ENCODE measurements at regions not wholly inside any gene's neighbourhood (a gene's known extent, or its start where the extent isn't known, plus 50 kb on each side); places are given as distances from the start of the nearest gene placed in this dataset.

DNA sequence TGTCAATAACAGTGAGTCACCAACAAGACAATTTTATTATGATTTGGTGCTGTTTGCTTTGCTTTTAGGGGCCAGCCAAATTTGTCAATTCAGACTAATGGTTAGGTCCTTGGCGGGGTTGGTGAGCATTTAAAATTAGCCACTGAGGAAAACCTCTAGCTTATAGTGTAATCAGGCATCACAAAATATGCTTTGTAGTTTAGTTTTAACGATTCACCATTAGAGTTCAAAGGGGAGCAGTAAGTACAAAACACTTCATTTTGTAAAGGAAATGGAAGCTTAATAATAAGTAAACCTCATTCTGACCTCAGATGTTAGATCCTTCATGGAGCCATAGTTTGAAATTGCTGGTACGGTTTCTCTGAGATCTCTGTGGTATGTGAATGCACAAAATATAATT lies 218.4 kb upstream of the GOLIM4 start:
- H3K27ac ChIP-seq (ENCODE audit: low read length), result no peak overlapping the region
- H3K4me3 ChIP-seq (ENCODE audit: low read length), result no peak overlapping the region
- H3K36me3 ChIP-seq (ENCODE audit: control insufficient read depth, low read depth, low read length), result no peaks in the 10 kb centered on the region
- H3K27me3 ChIP-seq (ENCODE audit: control insufficient read depth, insufficient read depth, low read length), result no peaks in the 10 kb centered on the region
- H3K9ac ChIP-seq (ENCODE audit: low read length), result no peak overlapping the region
- no peaks in the 10 kb centered on the region for H3K4me1 ChIP-seq (ENCODE audit: control insufficient read depth, low read depth, low read length)
- H3K9me3 ChIP-seq (ENCODE audit: control insufficient read depth, low read depth, low read length), result no peaks in the 10 kb centered on the region

DNA sequence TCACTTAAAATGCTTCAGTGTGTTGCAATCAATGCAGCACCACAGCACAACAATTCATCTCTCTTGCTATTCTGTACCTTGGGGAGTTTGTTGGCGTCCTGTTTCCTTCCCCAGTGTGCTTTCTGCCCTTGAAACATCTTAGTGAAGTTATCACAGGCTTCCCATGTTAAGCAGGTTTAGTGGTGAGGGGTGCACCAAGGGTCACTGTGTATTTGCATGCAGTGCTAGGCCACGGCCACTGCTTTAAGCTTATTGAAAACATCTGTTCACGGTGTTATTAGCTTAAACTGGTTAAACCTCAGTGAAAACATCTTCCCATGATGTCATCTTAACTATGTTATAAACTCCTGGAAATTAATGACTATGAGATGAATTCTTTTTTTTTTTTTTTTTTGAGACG lies 217.3 kb upstream of the GOLIM4 start:
- H3K4me1 ChIP-seq (ENCODE audit: control insufficient read depth, low read depth, low read length), result no peaks in the 10 kb centered on the region
- H3K27ac ChIP-seq (ENCODE audit: low read length), result no peak overlapping the region
- H3K9me3 ChIP-seq (ENCODE audit: control insufficient read depth, low read depth, low read length), result no peaks in the 10 kb centered on the region
- no peaks in the 10 kb centered on the region for H3K36me3 ChIP-seq (ENCODE audit: control insufficient read depth, low read depth, low read length)
- no peak overlapping the region for H3K4me3 ChIP-seq (ENCODE audit: low read length)
- H3K27me3 ChIP-seq (ENCODE audit: control insufficient read depth, insufficient read depth, low read length), result no peaks in the 10 kb centered on the region
- no peak overlapping the region for H3K9ac ChIP-seq (ENCODE audit: low read length)

DNA sequence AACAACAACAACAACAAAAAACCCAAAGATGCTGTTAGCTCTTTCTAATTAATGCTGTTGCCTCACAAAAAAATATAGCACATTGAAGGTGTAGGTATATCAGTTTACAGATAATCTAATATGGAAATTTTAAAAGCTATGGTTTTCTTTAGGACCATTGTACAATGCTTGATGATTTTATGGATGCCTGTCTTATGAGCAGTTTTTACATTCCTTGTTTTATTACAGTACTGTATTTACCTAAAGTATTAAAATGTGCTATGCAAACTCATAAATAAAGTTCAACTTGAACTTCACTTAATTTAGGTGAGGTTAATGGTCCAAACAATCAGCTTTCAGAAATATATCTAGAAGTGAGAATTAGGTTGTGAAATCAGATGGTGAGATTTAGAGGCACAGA lies 212.2 kb upstream of the GOLIM4 start:
- no peaks in the 10 kb centered on the region for H3K27me3 ChIP-seq (ENCODE audit: control insufficient read depth, insufficient read depth, low read length)
- no peak overlapping the region for H3K4me3 ChIP-seq (ENCODE audit: low read length)
- no peak overlapping the region for H3K27ac ChIP-seq (ENCODE audit: low read length)
- H3K9ac ChIP-seq (ENCODE audit: low read length), result no peak overlapping the region
- H3K4me1 ChIP-seq (ENCODE audit: control insufficient read depth, low read depth, low read length), result no peaks in the 10 kb centered on the region
- peaks cover 8% of the 10 kb centered on the region for H3K9me3 ChIP-seq (ENCODE audit: control insufficient read depth, low read depth, low read length)
- H3K36me3 ChIP-seq (ENCODE audit: control insufficient read depth, low read depth, low read length), result no peaks in the 10 kb centered on the region

DNA sequence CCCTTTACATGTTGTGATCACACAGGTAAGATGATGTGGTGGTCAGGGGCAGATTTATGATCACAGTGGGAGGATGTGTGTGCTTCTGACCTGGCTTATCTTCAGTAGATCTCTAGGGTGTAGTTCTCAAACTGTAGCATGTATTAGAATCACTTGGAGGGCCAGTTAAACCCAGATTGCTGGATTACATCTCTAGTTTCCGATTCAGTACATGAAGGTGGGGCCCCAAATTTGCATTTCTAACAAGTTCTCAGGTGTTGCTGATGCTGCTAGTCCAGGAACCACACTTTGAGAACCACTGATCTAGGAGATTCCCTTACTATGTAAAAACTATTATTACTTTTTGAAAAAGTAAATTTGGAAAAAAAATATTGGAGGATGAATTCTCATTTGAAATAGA lies 199.3 kb upstream of the GOLIM4 start:
- no peak overlapping the region for H3K27ac ChIP-seq (ENCODE audit: low read length)
- no peaks in the 10 kb centered on the region for H3K27me3 ChIP-seq (ENCODE audit: control insufficient read depth, insufficient read depth, low read length)
- no peaks in the 10 kb centered on the region for H3K36me3 ChIP-seq (ENCODE audit: control insufficient read depth, low read depth, low read length)
- H3K4me1 ChIP-seq (ENCODE audit: control insufficient read depth, low read depth, low read length), result no peaks in the 10 kb centered on the region
- no peak overlapping the region for H3K4me3 ChIP-seq (ENCODE audit: low read length)
- no peaks in the 10 kb centered on the region for H3K9me3 ChIP-seq (ENCODE audit: control insufficient read depth, low read depth, low read length)
- H3K9ac ChIP-seq (ENCODE audit: low read length), result no peak overlapping the region

DNA sequence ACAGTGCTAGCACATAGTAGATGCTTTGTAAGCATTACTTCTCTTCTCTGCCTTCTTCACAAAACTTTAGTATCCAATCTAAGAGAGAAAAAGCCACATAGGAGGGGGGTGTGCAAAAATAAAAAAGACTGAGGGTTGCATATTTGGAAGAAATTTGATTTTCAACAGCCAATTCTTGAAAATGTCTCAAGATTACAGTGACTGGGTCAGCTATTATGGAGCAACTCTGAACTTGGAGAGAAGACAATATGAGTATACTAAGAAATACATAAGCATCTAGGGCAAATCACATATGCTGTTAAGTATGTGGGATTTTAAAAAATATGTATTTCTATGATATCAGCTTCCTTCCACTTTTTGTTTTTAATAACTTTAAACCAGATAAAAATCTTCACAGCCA lies 196.6 kb upstream of the GOLIM4 start:
- Histone ChIP-seq H3K4me1 (ENCODE audit: control insufficient read depth, low read depth, low read length) (peaks cover 13% of the 10 kb centered on the region), H3K4me3 (ENCODE audit: low read length) (no peak overlapping the region), H3K9me3 (ENCODE audit: control insufficient read depth, low read depth, low read length) (no peaks in the 10 kb centered on the region), H3K36me3 (ENCODE audit: control insufficient read depth, low read depth, low read length) (no peaks in the 10 kb centered on the region), H3K27ac (ENCODE audit: low read length) (no peak overlapping the region), H3K9ac (ENCODE audit: low read length) (no peak overlapping the region), H3K27me3 (ENCODE audit: control insufficient read depth, insufficient read depth, low read length) (no peaks in the 10 kb centered on the region)

DNA sequence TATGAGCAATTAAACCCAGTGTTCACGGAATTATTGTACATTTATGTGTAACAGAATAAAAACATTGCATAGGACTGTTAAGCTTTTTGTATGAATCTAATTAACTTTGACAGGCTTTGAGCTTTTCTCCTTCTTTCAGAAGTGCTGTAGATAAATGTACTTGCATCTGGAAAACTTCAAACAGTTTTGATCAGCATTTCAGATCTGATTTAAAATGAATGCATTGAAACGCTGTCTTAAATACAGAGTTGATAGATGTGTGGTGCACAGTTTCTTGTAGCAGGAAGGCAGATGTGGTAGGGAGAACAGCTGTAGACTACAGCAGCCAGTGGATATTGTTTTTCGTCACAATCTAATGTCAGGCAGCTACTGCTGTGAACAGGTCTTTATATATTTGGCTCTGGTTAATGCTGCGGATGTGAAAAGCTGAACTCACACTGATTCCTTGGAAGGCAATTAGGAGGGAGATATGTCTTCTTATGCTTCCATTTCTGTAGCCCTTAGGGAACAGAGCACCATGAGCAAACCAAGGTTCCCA lies 193.8 kb upstream of the GOLIM4 start:
- H3K9ac ChIP-seq (ENCODE audit: low read length), result no peak overlapping the region
- no peak overlapping the region for H3K4me3 ChIP-seq (ENCODE audit: low read length)
- no peak overlapping the region for H3K27ac ChIP-seq (ENCODE audit: low read length)
- peaks cover 13% of the 10 kb centered on the region for H3K4me1 ChIP-seq (ENCODE audit: control insufficient read depth, low read depth, low read length)
- H3K36me3 ChIP-seq (ENCODE audit: control insufficient read depth, low read depth, low read length), result no peaks in the 10 kb centered on the region
- H3K9me3 ChIP-seq (ENCODE audit: control insufficient read depth, low read depth, low read length), result no peaks in the 10 kb centered on the region
- no peaks in the 10 kb centered on the region for H3K27me3 ChIP-seq (ENCODE audit: control insufficient read depth, insufficient read depth, low read length)

DNA sequence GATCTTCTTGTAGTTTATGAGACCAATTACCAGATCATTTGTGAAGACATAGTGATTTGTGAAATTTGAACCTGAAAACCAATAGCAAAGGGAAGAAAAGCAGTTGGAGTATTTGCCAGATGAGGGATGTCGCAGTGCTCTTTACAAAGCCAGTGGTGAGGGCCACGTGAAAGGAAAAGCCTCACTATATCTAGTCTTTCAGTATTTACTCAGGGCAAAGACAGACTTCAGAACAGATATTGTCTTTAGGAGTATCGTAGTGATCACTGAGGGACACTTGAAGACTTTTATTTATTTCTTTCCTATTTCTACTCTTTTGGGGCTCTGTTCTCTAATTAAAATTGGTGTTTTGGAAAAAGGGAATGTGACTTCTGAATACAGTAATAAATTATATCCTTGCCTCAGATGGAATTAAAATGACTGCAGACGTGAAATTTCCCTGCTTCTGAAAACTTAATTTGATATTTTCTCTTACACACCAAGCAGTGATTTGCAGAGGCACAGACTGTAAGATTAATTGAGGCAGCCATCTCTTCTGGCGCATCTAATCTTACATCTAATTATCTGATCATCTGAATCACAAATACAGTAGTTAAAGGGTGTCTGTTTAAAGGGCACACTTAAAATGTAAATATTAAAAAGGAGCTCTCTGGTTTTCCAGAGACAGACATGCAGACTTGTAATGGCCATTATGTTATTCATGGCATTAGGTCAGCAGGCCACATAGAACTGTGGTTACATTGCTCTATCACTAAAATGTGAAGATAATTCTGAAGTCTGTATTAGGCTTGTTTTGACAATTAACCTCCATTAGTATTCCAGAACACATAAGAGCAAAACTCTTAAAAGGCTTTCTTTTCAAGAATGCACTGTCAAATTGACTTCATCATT lies 193.0 kb upstream of the GOLIM4 start:
- Histone ChIP-seq H3K9ac (ENCODE audit: low read length) (no peak overlapping the region), H3K9me3 (ENCODE audit: control insufficient read depth, low read depth, low read length) (no peaks in the 10 kb centered on the region), H3K36me3 (ENCODE audit: control insufficient read depth, low read depth, low read length) (no peaks in the 10 kb centered on the region), H3K27ac (ENCODE audit: low read length) (no peak overlapping the region), H3K27me3 (ENCODE audit: control insufficient read depth, insufficient read depth, low read length) (no peaks in the 10 kb centered on the region), H3K4me3 (ENCODE audit: low read length) (no peak overlapping the region), H3K4me1 (ENCODE audit: control insufficient read depth, low read depth, low read length) (peaks cover 13% of the 10 kb centered on the region)

DNA sequence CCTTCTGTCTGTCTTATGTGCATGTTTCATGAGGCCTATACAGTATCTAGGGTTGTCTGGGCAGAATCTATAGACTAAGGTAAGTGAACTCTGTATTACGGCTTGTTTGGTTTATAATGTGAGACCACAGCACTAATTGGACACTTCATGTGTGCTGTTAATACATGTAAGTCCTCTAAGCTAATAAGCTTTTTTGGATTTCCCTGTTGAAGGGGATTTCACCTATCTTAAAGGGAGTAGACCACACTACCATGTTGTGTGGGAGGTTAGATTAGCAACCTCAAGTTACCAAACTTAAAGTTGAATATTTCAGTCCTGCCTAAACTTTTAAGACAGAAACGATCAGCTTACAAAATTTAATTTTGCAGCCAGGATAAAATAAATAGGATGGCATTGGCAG lies 189.8 kb upstream of the GOLIM4 start:
- H3K9ac ChIP-seq (ENCODE audit: low read length), result no peak overlapping the region
- H3K27me3 ChIP-seq (ENCODE audit: control insufficient read depth, insufficient read depth, low read length), result no peaks in the 10 kb centered on the region
- no peak overlapping the region for H3K4me3 ChIP-seq (ENCODE audit: low read length)
- H3K4me1 ChIP-seq (ENCODE audit: control insufficient read depth, low read depth, low read length), result peaks cover 13% of the 10 kb centered on the region
- H3K27ac ChIP-seq (ENCODE audit: low read length), result no peak overlapping the region
- H3K36me3 ChIP-seq (ENCODE audit: control insufficient read depth, low read depth, low read length), result no peaks in the 10 kb centered on the region
- no peaks in the 10 kb centered on the region for H3K9me3 ChIP-seq (ENCODE audit: control insufficient read depth, low read depth, low read length)

DNA sequence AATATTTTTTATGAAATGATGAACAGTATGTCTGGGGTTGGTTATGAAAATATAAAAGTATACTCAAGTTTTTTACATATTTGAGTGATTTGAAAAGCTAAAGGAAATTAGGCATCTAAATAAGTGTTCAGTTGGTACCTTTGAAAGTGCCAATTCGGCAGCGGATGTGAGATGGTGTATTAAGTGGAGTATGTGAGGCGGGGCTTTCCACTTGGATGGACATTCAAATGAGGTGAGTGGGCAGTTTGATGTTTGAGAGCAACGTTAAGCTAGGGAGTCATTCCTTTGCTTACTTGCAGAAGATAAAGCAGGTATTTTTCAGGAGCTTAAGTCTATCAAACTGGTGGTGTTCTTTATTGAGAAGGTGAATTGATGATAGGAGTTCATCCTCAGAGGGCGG lies 189.0 kb upstream of the GOLIM4 start:
- peaks cover 13% of the 10 kb centered on the region for H3K4me1 ChIP-seq (ENCODE audit: control insufficient read depth, low read depth, low read length)
- no peak overlapping the region for H3K27ac ChIP-seq (ENCODE audit: low read length)
- no peak overlapping the region for H3K4me3 ChIP-seq (ENCODE audit: low read length)
- H3K27me3 ChIP-seq (ENCODE audit: control insufficient read depth, insufficient read depth, low read length), result no peaks in the 10 kb centered on the region
- no peaks in the 10 kb centered on the region for H3K9me3 ChIP-seq (ENCODE audit: control insufficient read depth, low read depth, low read length)
- no peak overlapping the region for H3K9ac ChIP-seq (ENCODE audit: low read length)
- H3K36me3 ChIP-seq (ENCODE audit: control insufficient read depth, low read depth, low read length), result no peaks in the 10 kb centered on the region

DNA sequence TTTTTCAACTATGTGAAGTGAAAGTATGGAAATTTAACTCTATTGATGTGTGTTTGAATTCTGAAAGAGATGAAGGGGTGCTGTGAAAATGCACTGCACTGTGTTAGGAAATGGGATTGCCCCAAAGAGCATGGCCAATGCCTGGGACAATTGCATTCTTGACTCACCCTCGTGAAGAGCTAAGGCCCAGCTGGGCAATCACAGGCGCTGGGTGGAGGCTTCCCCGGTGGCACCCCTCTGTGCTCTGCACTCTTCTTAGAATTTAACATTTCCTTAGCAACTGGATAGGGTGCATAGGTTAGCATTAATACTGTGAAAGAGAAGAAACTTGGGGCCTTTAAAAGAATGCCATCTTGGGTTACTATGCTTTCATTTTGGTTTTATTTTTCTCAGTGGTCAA lies 179.9 kb upstream of the GOLIM4 start:
- Histone ChIP-seq H3K4me1 (ENCODE audit: control insufficient read depth, low read depth, low read length) (peaks cover 23% of the 10 kb centered on the region), H3K4me3 (ENCODE audit: low read length) (no peak overlapping the region), H3K27me3 (ENCODE audit: control insufficient read depth, insufficient read depth, low read length) (no peaks in the 10 kb centered on the region), H3K9me3 (ENCODE audit: control insufficient read depth, low read depth, low read length) (no peaks in the 10 kb centered on the region), H3K36me3 (ENCODE audit: control insufficient read depth, low read depth, low read length) (no peaks in the 10 kb centered on the region), H3K27ac (ENCODE audit: low read length) (no peak overlapping the region), H3K9ac (ENCODE audit: low read length) (no peak overlapping the region)

DNA sequence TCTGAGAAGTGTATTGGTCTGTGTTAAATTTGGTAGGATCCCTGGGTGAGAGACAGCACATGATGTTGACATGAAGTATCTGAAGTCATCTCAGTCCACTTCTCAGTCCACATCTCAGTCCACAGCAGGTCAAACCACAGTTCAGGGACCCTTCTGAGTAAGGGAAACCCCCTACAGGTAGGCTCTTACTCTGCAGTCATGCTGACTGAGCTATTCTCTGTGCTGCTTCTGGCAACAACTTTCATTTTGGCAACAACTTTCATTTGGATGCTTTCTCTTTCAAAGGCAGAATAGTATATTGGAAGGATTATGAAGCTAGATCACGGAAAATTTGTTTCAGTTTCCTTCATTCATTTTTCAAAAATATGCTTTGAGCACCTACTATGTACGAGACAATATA lies 178.2 kb upstream of the GOLIM4 start:
- Histone ChIP-seq H3K36me3 (ENCODE audit: control insufficient read depth, low read depth, low read length) (no peaks in the 10 kb centered on the region), H3K4me1 (ENCODE audit: control insufficient read depth, low read depth, low read length) (peaks cover 23% of the 10 kb centered on the region), H3K9me3 (ENCODE audit: control insufficient read depth, low read depth, low read length) (no peaks in the 10 kb centered on the region), H3K4me3 (ENCODE audit: low read length) (no peak overlapping the region), H3K27me3 (ENCODE audit: control insufficient read depth, insufficient read depth, low read length) (no peaks in the 10 kb centered on the region), H3K27ac (ENCODE audit: low read length) (no peak overlapping the region), H3K9ac (ENCODE audit: low read length) (no peak overlapping the region)

DNA sequence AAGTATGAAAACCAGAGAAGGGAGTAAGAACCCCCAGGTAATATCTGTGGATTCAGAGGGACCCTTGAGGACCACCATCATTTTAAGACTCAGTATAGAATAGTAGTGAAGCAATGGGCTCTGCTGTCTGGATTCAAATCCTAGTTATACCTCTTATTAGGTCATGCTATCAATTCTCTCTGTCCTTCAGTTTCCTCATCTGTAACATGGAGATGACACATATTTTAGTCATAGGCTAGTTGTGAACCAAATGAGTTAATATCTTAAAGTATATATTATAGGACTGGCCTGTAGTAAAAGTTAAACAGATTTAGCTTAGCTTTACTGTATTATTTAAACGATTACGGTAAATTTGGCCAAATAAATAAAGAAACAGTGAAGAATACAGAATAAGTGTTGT lies 177.3 kb upstream of the GOLIM4 start:
- no peaks in the 10 kb centered on the region for H3K9me3 ChIP-seq (ENCODE audit: control insufficient read depth, low read depth, low read length)
- H3K4me3 ChIP-seq (ENCODE audit: low read length), result no peak overlapping the region
- H3K36me3 ChIP-seq (ENCODE audit: control insufficient read depth, low read depth, low read length), result no peaks in the 10 kb centered on the region
- no peak overlapping the region for H3K27ac ChIP-seq (ENCODE audit: low read length)
- no peak overlapping the region for H3K9ac ChIP-seq (ENCODE audit: low read length)
- H3K4me1 ChIP-seq (ENCODE audit: control insufficient read depth, low read depth, low read length), result peaks cover 23% of the 10 kb centered on the region
- H3K27me3 ChIP-seq (ENCODE audit: control insufficient read depth, insufficient read depth, low read length), result no peaks in the 10 kb centered on the region

All from iPS-18a (cell line).